Calu3 (cell line): ENCODE measurements at regions not wholly inside any gene's neighbourhood (a gene's known extent, or its start where the extent isn't known, plus 50 kb on each side); places are given as distances from the start of the nearest gene placed in this dataset.

Source experiments
- BruUV-seq: library from RNA; stranded (reverse); fragments of 400-500 nt; replicated peaks from 2 replicates; lab custom pipeline; 2021; lab: Mats Ljungman, UMichigan
- CTCF ChIA-PET: fragments of 300-600 bp; sonication (Branson Sonifier 250); formaldehyde crosslinking; loops from one replicate; lab custom pipeline; 2022; ENCODE audit warnings: antibody characterized with exemption; lab: Charles Lee
- DNase-seq: peaks from one replicate; pipeline ENCODE4 v3.0.0; 2022
- H3K27ac Mint-ChIP-seq: one replicate; pipeline ENCODE4 v1.8.0; 2022; ENCODE audit warnings: mixed read lengths; ENCODE audit not compliant: unreplicated experiment
- H3K27me3 Mint-ChIP-seq: one replicate; pipeline ENCODE4 v1.8.0; 2022; ENCODE audit warnings: mixed read lengths; ENCODE audit not compliant: unreplicated experiment
- H3K36me3 Mint-ChIP-seq: one replicate; pipeline ENCODE4 v1.8.0; 2022; ENCODE audit warnings: mild to moderate bottlenecking, moderate library complexity, mixed read lengths; ENCODE audit not compliant: insufficient read depth, unreplicated experiment
- H3K4me1 Mint-ChIP-seq: one replicate; pipeline ENCODE4 v1.8.0; 2022; ENCODE audit warnings: mild to moderate bottlenecking, low read depth, mixed read lengths; ENCODE audit not compliant: unreplicated experiment
- H3K4me3 Mint-ChIP-seq: one replicate; pipeline ENCODE4 v1.8.0; 2022; ENCODE audit warnings: mild to moderate bottlenecking, low read depth, moderate library complexity, mixed read lengths; ENCODE audit not compliant: unreplicated experiment
- H3K9me3 Mint-ChIP-seq: one replicate; pipeline ENCODE4 v1.8.0; 2022; ENCODE audit warnings: low read depth, mixed read lengths; ENCODE audit not compliant: unreplicated experiment
- CTCF ChIP-seq: fragments of 200-600 bp; IDR thresholded peaks from one replicate; pipeline ENCODE4 v1.8.0; 2022; ENCODE audit warnings: antibody characterized with exemption; ENCODE audit not compliant: unreplicated experiment
- intact Hi-C: fragments of 100-400 bp; cut with micrococcal nuclease; formaldehyde crosslinking; loops from one replicate; pipeline ENCODE4 v1.10.0; 2022; ENCODE audit not compliant: unreplicated experiment

GRCh38 chr3:112736805-112737566 is 96.0 kb upstream of the CCDC80 start:
- no TSS peak for BruUV-seq
- Mint-ChIP-seq H3K36me3 (no peaks in the 10 kb centered on the region), H3K9me3 (no peaks in the 10 kb centered on the region), H3K4me1 (peaks cover 2% of the 10 kb centered on the region), H3K27ac (no peak overlapping the region), H3K4me3 (no peak overlapping the region), H3K27me3 (no peaks in the 10 kb centered on the region)
- intact Hi-C loops = no loop called here
- no peak for DNase-seq
- TF ChIP-seq CTCF = no peak
- CTCF ChIA-PET = interaction anchor here (0.6 to 2.8 kb wide), 3 partner anchors 50 to 77 kb away, joined by 4 to 63 read pairs (median 4); no protein-coding TSS in a partner anchor

DNA sequence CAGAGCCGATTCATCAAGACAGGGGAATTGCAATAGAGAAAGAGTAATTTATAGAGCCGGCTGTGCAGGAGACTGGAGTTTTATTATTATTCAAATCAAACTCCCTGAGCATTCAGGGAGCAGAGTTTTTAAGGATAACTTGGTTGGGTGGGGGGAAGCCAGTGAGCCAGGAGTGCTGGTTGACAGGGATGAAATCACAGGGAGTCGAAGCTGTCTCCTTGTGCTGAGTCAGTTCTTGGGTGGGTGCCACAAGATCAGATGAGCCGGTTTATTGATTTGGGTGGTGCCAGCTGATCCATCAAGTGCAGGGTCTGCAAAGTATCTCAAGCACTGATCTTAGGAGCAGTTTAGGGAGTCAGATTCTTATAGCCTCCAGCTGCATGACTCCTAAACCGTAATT is 95.4 kb upstream of the CCDC80 start:
- no peaks in the 10 kb centered on the region for H3K9me3 Mint-ChIP-seq
- CTCF ChIA-PET = interaction anchor here (2.1 to 2.8 kb wide), 2 partner anchors 77 to 243 kb away, joined by 11 to 63 read pairs; no protein-coding TSS in a partner anchor
- no peak for TF ChIP-seq CTCF
- H3K4me1 Mint-ChIP-seq = peaks cover 8% of the 10 kb centered on the region
- no peak for DNase-seq
- no TSS peak for BruUV-seq
- no peak overlapping the region for H3K27ac Mint-ChIP-seq
- H3K36me3 Mint-ChIP-seq = no peaks in the 10 kb centered on the region
- intact Hi-C loops = no loop called here
- H3K27me3 Mint-ChIP-seq = no peaks in the 10 kb centered on the region
- H3K4me3 Mint-ChIP-seq = no peak overlapping the region

DNA sequence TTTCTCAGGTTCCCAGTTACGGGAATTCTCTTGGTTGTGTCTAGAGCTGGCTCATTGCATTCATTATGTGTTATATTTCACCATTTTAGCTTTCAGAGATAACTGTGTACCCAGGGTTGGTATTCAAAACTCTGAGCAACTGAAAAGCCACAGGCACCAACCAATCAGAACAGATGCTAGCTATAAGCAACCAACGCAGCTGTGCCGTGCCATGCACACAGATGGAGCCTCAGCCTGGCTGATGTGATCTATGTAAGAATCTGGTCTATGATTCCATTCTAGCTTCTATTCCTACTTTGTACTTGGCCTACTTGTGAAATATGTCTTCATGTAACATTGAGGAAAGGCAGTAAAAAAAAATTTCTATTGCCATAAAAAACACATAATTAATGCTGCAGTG is 95.0 kb upstream of the CCDC80 start:
- Mint-ChIP-seq H3K4me3 (no peak overlapping the region), H3K27me3 (no peaks in the 10 kb centered on the region), H3K36me3 (no peaks in the 10 kb centered on the region), H3K9me3 (no peaks in the 10 kb centered on the region), H3K4me1 (peaks cover 11% of the 10 kb centered on the region), H3K27ac (no peak overlapping the region)
- DNase-seq = no peak
- intact Hi-C loops = no loop called here
- CTCF ChIA-PET = interaction anchor here (2.1 to 2.8 kb wide), 2 partner anchors 78 to 243 kb away, joined by 11 to 63 read pairs; no protein-coding TSS in a partner anchor
- BruUV-seq = no TSS peak
- no peak for TF ChIP-seq CTCF

DNA sequence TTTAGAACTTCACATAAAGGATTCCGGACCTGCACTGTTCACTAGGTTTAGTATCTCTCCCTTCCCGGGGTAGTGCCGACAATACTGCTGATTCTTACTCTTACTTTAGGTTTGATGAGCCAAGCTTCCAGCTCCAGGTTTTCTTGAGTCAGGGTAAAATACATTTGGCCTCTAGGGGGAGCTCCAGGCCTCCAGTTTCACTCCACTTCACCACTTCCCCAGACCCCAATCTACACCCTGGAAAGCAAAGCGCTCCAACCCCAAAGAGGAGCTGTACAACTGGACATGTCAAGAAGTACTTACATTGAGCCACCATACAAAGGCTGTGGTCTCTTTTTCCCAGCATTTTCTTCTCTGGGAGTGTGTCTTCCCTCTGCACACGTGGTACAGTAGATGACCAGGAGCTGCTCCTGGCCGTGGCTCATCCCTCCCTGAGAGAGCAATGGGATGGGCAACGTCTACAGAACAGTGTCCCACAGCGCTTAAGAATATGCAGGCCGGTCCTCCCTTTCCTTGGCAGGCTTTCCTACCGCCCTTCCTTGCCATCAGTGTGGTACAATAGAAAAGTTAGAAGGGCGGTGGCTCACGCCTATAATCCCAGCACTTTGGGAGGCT is 93.9 kb upstream of the CCDC80 start:
- Mint-ChIP-seq H3K9me3 (no peaks in the 10 kb centered on the region), H3K4me3 (no peak overlapping the region), H3K4me1 (peaks cover 11% of the 10 kb centered on the region), H3K36me3 (no peaks in the 10 kb centered on the region), H3K27ac (no peak overlapping the region), H3K27me3 (no peaks in the 10 kb centered on the region)
- intact Hi-C loops = loop anchor here (1.0 to 5.0 kb wide), 4 partner anchors 37 to 245 kb away; no protein-coding TSS in a partner anchor
- CTCF ChIA-PET = interaction anchor here (0.6 to 2.8 kb wide), 14 partner anchors 15 to 246 kb away, joined by 3 to 63 read pairs (median 4); no protein-coding TSS in a partner anchor
- BruUV-seq = no TSS peak
- DNase-seq = peak; percentile 78
- peak; percentile 72 for TF ChIP-seq CTCF
